ENCODE measurements at regions not wholly inside any gene's neighbourhood (a gene's known extent, or its start where the extent isn't known, plus 50 kb on each side); places are given as distances from the start of the nearest gene placed in this dataset.

GRCh38 chr7:125257617-125258016, 328.0 kb upstream of the POT1 start:
- TF ChIP-seq, protein P1, sequence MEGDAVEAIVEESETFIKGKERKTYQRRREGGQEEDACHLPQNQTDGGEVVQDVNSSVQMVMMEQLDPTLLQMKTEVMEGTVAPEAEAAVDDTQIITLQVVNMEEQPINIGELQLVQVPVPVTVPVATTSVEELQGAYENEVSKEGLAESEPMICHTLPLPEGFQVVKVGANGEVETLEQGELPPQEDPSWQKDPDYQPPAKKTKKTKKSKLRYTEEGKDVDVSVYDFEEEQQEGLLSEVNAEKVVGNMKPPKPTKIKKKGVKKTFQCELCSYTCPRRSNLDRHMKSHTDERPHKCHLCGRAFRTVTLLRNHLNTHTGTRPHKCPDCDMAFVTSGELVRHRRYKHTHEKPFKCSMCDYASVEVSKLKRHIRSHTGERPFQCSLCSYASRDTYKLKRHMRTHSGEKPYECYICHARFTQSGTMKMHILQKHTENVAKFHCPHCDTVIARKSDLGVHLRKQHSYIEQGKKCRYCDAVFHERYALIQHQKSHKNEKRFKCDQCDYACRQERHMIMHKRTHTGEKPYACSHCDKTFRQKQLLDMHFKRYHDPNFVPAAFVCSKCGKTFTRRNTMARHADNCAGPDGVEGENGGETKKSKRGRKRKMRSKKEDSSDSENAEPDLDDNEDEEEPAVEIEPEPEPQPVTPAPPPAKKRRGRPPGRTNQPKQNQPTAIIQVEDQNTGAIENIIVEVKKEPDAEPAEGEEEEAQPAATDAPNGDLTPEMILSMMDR (IDR thresholded peaks at IDR 0.05), result no peak
- TF ChIP-seq POLR2A (IDR thresholded peaks at IDR 0.05), result no peak
